ENCODE measurements at regions not wholly inside any gene's neighbourhood (a gene's known extent, or its start where the extent isn't known, plus 50 kb on each side); places are given as distances from the start of the nearest gene placed in this dataset.

DNA sequence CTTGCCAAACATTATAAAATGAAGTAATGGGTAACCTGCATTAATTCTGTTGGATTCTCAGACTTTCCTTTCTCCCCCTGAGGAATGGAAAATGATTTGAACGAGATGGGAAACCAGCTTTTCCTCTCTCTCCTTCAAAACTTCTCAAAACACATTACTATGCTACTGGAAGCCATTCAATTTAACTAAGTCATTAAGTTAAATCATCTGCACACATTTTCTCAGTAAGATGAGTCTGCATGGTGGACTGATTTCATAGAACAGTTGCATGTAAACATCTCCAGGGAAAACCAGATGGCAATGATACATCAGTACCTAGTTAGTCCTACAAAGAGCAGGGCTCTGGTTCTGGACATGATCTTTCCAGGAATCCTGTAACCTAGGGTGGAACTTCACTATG lies 59.9 kb downstream of the BMP4 start:
- FAIRE-seq (no peak), DNase-seq (ENCODE audit: insufficient read length, low spot score) (no peak)
- TF ChIP-seq, protein P1, sequence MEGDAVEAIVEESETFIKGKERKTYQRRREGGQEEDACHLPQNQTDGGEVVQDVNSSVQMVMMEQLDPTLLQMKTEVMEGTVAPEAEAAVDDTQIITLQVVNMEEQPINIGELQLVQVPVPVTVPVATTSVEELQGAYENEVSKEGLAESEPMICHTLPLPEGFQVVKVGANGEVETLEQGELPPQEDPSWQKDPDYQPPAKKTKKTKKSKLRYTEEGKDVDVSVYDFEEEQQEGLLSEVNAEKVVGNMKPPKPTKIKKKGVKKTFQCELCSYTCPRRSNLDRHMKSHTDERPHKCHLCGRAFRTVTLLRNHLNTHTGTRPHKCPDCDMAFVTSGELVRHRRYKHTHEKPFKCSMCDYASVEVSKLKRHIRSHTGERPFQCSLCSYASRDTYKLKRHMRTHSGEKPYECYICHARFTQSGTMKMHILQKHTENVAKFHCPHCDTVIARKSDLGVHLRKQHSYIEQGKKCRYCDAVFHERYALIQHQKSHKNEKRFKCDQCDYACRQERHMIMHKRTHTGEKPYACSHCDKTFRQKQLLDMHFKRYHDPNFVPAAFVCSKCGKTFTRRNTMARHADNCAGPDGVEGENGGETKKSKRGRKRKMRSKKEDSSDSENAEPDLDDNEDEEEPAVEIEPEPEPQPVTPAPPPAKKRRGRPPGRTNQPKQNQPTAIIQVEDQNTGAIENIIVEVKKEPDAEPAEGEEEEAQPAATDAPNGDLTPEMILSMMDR (IDR thresholded peaks at IDR 0.05; ENCODE audit: insufficient read depth, missing control alignments) = no peak

DNA sequence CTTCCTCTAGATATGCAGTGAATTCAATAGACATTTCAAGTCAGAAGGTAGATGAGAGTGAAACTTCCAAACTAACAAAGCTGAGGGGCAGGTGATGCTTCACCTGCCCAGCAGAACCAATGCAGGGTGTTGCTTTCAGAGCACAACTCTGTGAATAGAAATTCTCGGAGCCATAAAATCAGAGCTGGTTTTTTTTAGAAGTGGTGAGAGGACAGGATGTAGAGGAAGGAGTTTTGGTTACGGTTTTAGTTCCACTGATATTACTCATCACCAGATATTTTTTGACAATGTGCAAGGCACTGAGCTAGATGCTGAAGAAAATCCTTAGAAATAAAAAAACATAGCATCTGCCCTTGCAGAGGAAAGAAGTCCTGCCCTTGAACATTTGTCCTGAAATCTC lies 62.2 kb downstream of the BMP4 start:
- TF ChIP-seq, protein P1 (IDR thresholded peaks at IDR 0.05; ENCODE audit: insufficient read depth, missing control alignments) = no peak
- no peak for DNase-seq (ENCODE audit: insufficient read length, low spot score)
- no peak for FAIRE-seq

DNA sequence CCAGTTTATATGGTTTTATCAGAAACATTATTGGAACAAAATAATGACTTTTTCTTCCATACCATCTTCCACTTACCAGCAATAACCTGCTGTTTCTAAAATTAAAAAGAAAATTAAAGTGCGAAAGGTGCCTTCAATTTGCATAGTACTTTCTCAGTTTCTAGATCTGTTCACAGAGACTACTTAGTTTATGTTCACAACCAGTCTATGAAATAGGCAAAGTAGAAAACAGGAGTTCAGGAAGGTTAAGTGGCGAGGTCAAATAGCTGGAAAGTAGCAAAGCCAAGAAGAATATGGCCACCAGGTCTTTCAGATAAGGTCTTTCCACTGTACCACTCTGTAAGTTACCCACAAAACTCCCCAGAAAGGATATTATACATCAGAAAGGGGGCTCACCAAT lies 63.3 kb downstream of the BMP4 start:
- TF ChIP-seq, protein P1 (IDR thresholded peaks at IDR 0.05; ENCODE audit: insufficient read depth, missing control alignments) = no peak
- DNase-seq (ENCODE audit: insufficient read length, low spot score) (no peak), FAIRE-seq (no peak)

DNA sequence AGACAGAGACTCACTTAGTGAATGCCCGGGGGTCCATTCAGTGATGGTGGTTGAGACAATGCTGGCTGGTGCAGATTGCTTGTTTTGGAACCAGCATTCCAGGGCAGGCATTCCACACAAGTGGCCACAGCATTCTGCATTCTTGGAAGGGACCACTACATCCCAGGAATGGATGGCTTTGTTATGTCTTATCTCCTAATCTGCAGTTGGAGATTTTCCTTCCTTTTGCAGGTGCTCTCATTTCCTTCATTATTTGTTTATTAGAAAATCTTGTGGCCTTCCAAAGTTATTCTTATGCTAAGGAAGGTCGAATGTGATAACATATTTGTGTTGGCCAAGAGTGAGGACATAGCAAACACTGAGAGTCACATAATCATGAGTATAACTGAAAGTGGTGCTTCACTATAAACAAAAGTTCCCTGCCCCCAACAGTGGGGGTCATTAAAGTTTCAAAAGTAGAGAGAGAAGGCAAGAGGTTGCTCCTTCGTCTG lies 66.0 kb downstream of the BMP4 start:
- FAIRE-seq (no peak), DNase-seq (ENCODE audit: insufficient read length, low spot score) (no peak)
- TF ChIP-seq, protein P1 (IDR thresholded peaks at IDR 0.05; ENCODE audit: insufficient read depth, missing control alignments) = no peak

DNA sequence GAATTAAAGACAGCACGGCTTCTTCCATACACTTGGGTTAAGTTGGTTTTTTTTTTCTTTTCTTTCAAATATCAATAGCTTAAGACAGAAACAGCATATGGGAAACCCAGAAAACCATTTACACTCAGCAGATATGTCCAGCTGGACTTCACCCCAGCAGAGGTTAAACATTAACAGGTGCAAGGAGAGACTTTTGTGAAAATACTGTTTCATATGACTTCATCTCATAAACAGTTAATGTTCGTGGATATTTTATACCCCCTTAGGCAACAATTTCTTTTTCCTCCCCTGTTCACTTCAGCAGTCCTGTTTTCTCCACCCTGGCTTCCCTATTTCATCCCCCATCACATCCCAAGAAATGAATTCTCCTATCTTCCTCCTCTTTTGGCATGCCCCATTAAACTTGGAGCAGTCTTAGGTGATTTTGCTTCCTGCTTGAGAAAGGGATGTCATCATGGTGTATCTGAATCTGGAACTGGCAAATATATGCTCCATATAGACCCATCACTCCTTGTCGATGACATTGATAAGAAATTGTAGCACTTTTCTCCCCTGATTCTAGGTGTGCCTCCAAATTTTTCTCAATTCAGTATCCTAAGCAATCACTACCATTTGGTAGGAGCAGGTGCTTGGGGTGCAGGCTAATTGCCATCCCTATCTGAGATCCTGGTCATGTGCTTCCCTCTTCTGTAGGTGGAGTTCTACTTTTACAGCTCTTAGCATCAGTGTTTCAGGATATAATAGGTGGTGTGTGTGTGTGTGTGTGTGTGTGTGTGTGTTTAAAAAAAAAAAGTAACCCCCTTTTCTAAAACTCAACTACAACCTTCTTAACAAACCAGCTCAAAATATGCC lies 67.9 kb downstream of the BMP4 start:
- FAIRE-seq (no peak), DNase-seq (ENCODE audit: insufficient read length, low spot score) (no peak)
- TF ChIP-seq, protein P1 (IDR thresholded peaks at IDR 0.05; ENCODE audit: insufficient read depth, missing control alignments) = no peak

DNA sequence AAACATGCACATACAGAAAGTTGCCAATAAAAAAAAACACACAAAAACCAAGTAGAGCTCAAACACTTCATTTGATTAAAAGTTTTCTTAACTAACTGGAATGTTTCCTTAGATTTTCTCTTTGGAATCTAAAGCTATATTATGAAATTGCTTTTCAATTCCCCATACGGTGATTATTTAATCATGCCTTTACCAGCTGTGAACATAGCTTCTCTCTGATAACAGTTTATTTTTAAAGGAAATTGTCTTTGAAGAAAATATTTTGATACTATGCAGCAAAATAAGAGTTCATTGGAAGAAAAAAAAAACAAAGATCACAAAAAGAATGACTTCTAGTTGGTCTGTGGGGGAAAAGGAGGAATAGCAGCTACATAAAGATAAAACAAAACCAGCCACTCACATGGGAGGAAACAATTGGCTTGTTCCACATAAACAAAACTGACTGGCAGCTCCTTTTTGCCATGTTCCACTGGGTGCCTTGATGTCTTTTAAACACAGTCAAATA lies 71.4 kb downstream of the BMP4 start:
- TF ChIP-seq, protein P1 (IDR thresholded peaks at IDR 0.05; ENCODE audit: insufficient read depth, missing control alignments) = no peak

DNA sequence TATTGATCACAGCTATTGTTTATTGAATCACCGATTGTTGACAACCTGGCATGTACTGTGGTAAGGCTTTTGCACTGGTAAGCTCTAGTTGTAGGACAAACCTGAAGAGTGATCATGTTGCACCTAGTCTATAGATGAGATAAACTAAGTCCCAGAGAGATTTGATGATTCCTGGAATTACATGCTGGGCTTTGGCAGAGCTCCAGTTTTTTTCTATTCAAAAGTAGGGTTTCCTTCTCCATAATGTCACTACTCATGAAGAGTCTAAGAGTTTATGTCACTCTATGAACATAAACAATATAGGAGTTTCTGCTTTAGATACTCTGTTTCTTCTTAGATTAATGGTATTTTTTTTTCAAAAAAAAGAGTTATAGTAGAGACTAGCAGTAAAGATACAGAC lies 72.0 kb downstream of the BMP4 start:
- DNase-seq (ENCODE audit: insufficient read length, low spot score) = no peak
- no peak for FAIRE-seq
- TF ChIP-seq, protein P1 (IDR thresholded peaks at IDR 0.05; ENCODE audit: insufficient read depth, missing control alignments) = no peak

More for the DNA sequence above, 71.4 kb downstream of the BMP4 start:
- DNase-seq (ENCODE audit: insufficient read length, low spot score) (no peak), FAIRE-seq (no peak)

Measured in D721Med (cell line).